ENCODE measurements at regions not wholly inside any gene's neighbourhood (a gene's known extent, or its start where the extent isn't known, plus 50 kb on each side); places are given as distances from the start of the nearest gene placed in this dataset.

- H3K27me3 ChIP-seq, result no peaks in the 10 kb centered on the region
- H3K27ac ChIP-seq, result no peak overlapping the region
- intact Hi-C loops (cut with DNase I; ENCODE audit: low total_unique reads) (no loop called here), in situ Hi-C loops (cut with MboI; ENCODE audit: low pct_ligation_motif_present in 1 of 4, low pct_unique_long_range_greater_than_20kb in 1 of 4, low sequenced_read_pairs in 3 of 4) (no loop called here)
- 50 to 82% methylated on average over 1 of the region's 1 CpG for WGBS, 2 donors (ENCODE audit: low coverage in 1 of 2)
- no peaks in the 10 kb centered on the region for H3K36me3 ChIP-seq
- H3K9me3 ChIP-seq, result no peaks in the 10 kb centered on the region
- peaks cover 0 to 12% (median 2%) of the 10 kb centered on the region in 4 donors for H3K4me1 ChIP-seq
- TF ChIP-seq POLR2AphosphoS5 (IDR thresholded peaks at IDR 0.05) (no peak), POLR2A (IDR thresholded peaks at IDR 0.05) (no peak), EP300 (IDR thresholded peaks at IDR 0.05; ENCODE audit: low read depth) (no peak), CTCF (IDR thresholded peaks at IDR 0.05) (no peak)
- DNase-seq, result no peak
- H3K4me3 ChIP-seq, result no peak overlapping the region
These were observed 244.1 kb upstream of the API5 start for GRCh38 chr11:43067681-43068080.

- Histone ChIP-seq H3K27me3 (no peaks in the 10 kb centered on the region), H3K4me1 (peaks cover 0 to 22% (median 3%) of the 10 kb centered on the region in 4 donors), H3K9me3 (no peaks in the 10 kb centered on the region), H3K27ac (peak overlapping the region in 1 of 4 donors; percentile 4), H3K36me3 (no peaks in the 10 kb centered on the region), H3K4me3 (no peak overlapping the region)
- intact Hi-C loops (cut with DNase I; ENCODE audit: low total_unique reads), result no loop called here
- WGBS, 2 donors (ENCODE audit: low coverage in 1 of 2), result 55 to 71% methylated on average over 1 of the region's 1 CpG
- no peak for DNase-seq
- no peak for TF ChIP-seq EP300 (IDR thresholded peaks at IDR 0.05; ENCODE audit: low read depth)
- TF ChIP-seq POLR2AphosphoS5 (IDR thresholded peaks at IDR 0.05), result no peak
- TF ChIP-seq CTCF (IDR thresholded peaks at IDR 0.05), result no peak
- no peak for TF ChIP-seq POLR2A (IDR thresholded peaks at IDR 0.05)
- in situ Hi-C loops (cut with MboI; ENCODE audit: low pct_ligation_motif_present in 1 of 4, low pct_unique_long_range_greater_than_20kb in 1 of 4, low sequenced_read_pairs in 3 of 4), result no loop called here
These were observed 240.5 kb upstream of the API5 start for GRCh38 chr11:43071338-43071737.

- intact Hi-C loops (cut with DNase I; ENCODE audit: low total_unique reads), result no loop called here
- no peak for DNase-seq
- no peaks in the 10 kb centered on the region for H3K27me3 ChIP-seq
- H3K4me1 ChIP-seq, result peaks cover 0 to 22% (median 3%) of the 10 kb centered on the region in 4 donors
- no peak overlapping the region for H3K27ac ChIP-seq
- WGBS, 2 donors (ENCODE audit: low coverage in 1 of 2), result 61 to 71% methylated on average over 3 of the region's 3 CpGs
- H3K36me3 ChIP-seq, result no peaks in the 10 kb centered on the region
- H3K9me3 ChIP-seq, result no peaks in the 10 kb centered on the region
- in situ Hi-C loops (cut with MboI; ENCODE audit: low pct_ligation_motif_present in 1 of 4, low pct_unique_long_range_greater_than_20kb in 1 of 4, low sequenced_read_pairs in 3 of 4), result no loop called here
- no peak overlapping the region for H3K4me3 ChIP-seq
- TF ChIP-seq CTCF (IDR thresholded peaks at IDR 0.05), result no peak
- no peak for TF ChIP-seq EP300 (IDR thresholded peaks at IDR 0.05; ENCODE audit: low read depth)
These were observed 239.7 kb upstream of the API5 start for GRCh38 chr11:43072096-43072495.

GRCh38 chr11:43072911-43073310 is 238.9 kb upstream of the API5 start:
- Histone ChIP-seq H3K4me3 (no peak overlapping the region), H3K27me3 (no peaks in the 10 kb centered on the region), H3K36me3 (no peaks in the 10 kb centered on the region), H3K4me1 (peaks cover 0 to 22% (median 3%) of the 10 kb centered on the region in 4 donors), H3K9me3 (no peaks in the 10 kb centered on the region), H3K27ac (no peak overlapping the region)
- in situ Hi-C loops (cut with MboI; ENCODE audit: low pct_ligation_motif_present in 1 of 4, low pct_unique_long_range_greater_than_20kb in 1 of 4, low sequenced_read_pairs in 3 of 4), result no loop called here
- no peak for DNase-seq
- intact Hi-C loops (cut with DNase I; ENCODE audit: low total_unique reads), result no loop called here
- WGBS, 2 donors (ENCODE audit: low coverage in 1 of 2), result 46 to 51% methylated on average over 4 of the region's 4 CpGs
- TF ChIP-seq CTCF (IDR thresholded peaks at IDR 0.05), result no peak
- TF ChIP-seq POLR2AphosphoS5 (IDR thresholded peaks at IDR 0.05), result no peak
- TF ChIP-seq EP300 (IDR thresholded peaks at IDR 0.05; ENCODE audit: low read depth), result no peak
- TF ChIP-seq POLR2A (IDR thresholded peaks at IDR 0.05), result no peak

All from transverse colon (tissue), 4 donors.